ENCODE measurements at regions not wholly inside any gene's neighbourhood (a gene's known extent, or its start where the extent isn't known, plus 50 kb on each side); places are given as distances from the start of the nearest gene placed in this dataset.
"Not testable (repeated sequence)": the region's sequence is repeated elsewhere in the genome, so short reads cannot be mapped to it uniquely, and the experiment has no call there.

DNA sequence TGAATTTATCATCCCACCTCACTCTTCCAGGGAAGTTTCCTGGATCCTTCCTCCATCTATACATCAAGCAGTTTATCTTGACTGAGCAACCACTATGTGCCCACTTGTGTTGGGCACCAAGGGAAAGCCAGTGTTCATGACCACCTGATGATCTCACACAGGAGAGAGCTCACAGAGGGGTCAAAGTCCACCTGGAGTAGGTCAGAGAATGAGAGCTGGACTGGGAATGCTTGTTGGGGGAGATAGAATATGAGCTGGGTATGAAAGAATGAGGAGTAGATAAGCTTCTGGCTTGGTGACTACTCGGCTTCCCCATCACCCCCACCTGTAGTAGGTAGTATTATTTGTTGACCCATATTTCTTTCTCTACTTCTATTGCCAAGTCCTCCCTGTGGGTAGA is 72.2 kb upstream of the CYRIA start:
- intact Hi-C loops (cut with micrococcal nuclease) = no loop called here
- H3K36me3 ChIP-seq (ENCODE audit: control insufficient read depth in 2 of 3, insufficient read depth in 3 of 3, low read length in 3 of 3) = no peaks in the 10 kb centered on the region
- H3K27ac ChIP-seq (ENCODE audit: low read depth, low read length) = no peak overlapping the region
- H3K4me3 ChIP-seq (ENCODE audit: low read length) = no peak overlapping the region
- no peak for ATAC-seq
- Mint-ChIP-seq H3K27me3 (peaks cover 2 to 18% (median 6%) of the 10 kb centered on the region in 5 donors), H3K36me3 (no peaks in the 10 kb centered on the region), H3K9me3 (no peaks in the 10 kb centered on the region), H3K4me1 (peaks cover 0 to 2% (median 0%) of the 10 kb centered on the region in 7 donors), H3K4me3 (no peak overlapping the region), H3K27ac (no peak overlapping the region)
- no peaks in the 10 kb centered on the region for H3K4me1 ChIP-seq (ENCODE audit: control insufficient read depth in 2 of 2, insufficient read depth in 2 of 2, low read length in 2 of 2)
- ChIA-PET CTCF (interaction anchor here (1.0 kb wide), 1 partner anchor 10 kb away, joined by 3 read pairs; no protein-coding TSS in a partner anchor), POLR2A (no interaction called here)
- no peaks in the 10 kb centered on the region for H3K27me3 ChIP-seq (ENCODE audit: control insufficient read depth in 2 of 2, insufficient read depth in 2 of 2, low read length in 2 of 2)
- DNase-seq = no peak
- no peaks in the 10 kb centered on the region for H3K9me3 ChIP-seq (ENCODE audit: control insufficient read depth in 2 of 3, low read length in 3 of 3)

GRCh38 chr2:16736633-16737032 is 71.0 kb upstream of the CYRIA start:
- H3K36me3 ChIP-seq (ENCODE audit: control insufficient read depth in 2 of 3, insufficient read depth in 3 of 3, low read length in 3 of 3) = no peaks in the 10 kb centered on the region
- intact Hi-C loops (cut with micrococcal nuclease) = no loop called here
- Mint-ChIP-seq H3K4me1 (peaks cover 0 to 2% (median 0%) of the 10 kb centered on the region in 7 donors), H3K9me3 (no peaks in the 10 kb centered on the region), H3K27ac (no peak overlapping the region), H3K4me3 (no peak overlapping the region), H3K36me3 (no peaks in the 10 kb centered on the region), H3K27me3 (peaks cover 2 to 17% (median 10%) of the 10 kb centered on the region in 5 donors)
- no peaks in the 10 kb centered on the region for H3K9me3 ChIP-seq (ENCODE audit: control insufficient read depth in 2 of 3, low read length in 3 of 3)
- ATAC-seq = no peak
- H3K27me3 ChIP-seq (ENCODE audit: control insufficient read depth in 2 of 2, insufficient read depth in 2 of 2, low read length in 2 of 2) = no peaks in the 10 kb centered on the region
- no peak overlapping the region for H3K4me3 ChIP-seq (ENCODE audit: low read length)
- H3K27ac ChIP-seq (ENCODE audit: low read depth, low read length) = no peak overlapping the region
- no peaks in the 10 kb centered on the region for H3K4me1 ChIP-seq (ENCODE audit: control insufficient read depth in 2 of 2, insufficient read depth in 2 of 2, low read length in 2 of 2)
- no peak for DNase-seq
- ChIA-PET CTCF (no interaction called here), POLR2A (no interaction called here)

DNA sequence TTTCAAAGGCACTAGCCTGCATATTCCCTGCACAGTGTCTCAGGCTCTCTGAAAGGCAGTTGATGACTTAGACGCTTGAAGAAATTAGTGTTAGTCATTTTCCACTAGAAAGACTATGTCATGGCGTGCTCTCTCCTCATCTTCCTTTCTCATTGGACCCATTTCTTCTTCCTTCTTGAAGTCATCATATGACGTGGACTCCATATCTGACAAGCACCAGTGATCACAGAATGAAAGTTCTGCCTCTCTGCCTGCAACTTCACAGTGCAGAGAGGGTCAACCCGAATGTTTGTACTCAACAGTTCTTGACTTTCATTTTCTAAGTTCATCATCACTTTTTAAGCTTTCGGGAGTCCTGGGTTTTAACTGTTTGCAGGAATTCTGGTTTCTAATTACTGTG is 63.7 kb upstream of the CYRIA start:
- H3K4me1 ChIP-seq (ENCODE audit: control insufficient read depth in 2 of 2, insufficient read depth in 2 of 2, low read length in 2 of 2) = no peaks in the 10 kb centered on the region
- ATAC-seq (no peak), DNase-seq (no peak)
- peaks cover 0 to 9% (median 0%) of the 10 kb centered on the region in 7 donors for H3K4me1 Mint-ChIP-seq
- H3K27ac Mint-ChIP-seq = no peak overlapping the region
- H3K4me3 Mint-ChIP-seq = peak overlapping the region in 1 of 10 donors; percentile 58
- ChIA-PET POLR2A (no interaction called here), CTCF (no interaction called here)
- no peaks in the 10 kb centered on the region for H3K36me3 ChIP-seq (ENCODE audit: control insufficient read depth in 2 of 3, insufficient read depth in 3 of 3, low read length in 3 of 3)
- H3K27me3 Mint-ChIP-seq = peaks cover 0 to 26% (median 13%) of the 10 kb centered on the region in 5 donors
- no peaks in the 10 kb centered on the region for H3K27me3 ChIP-seq (ENCODE audit: control insufficient read depth in 2 of 2, insufficient read depth in 2 of 2, low read length in 2 of 2)
- intact Hi-C loops (cut with micrococcal nuclease) = no loop called here
- H3K36me3 Mint-ChIP-seq = no peaks in the 10 kb centered on the region
- no peak overlapping the region for H3K4me3 ChIP-seq (ENCODE audit: low read length)
- H3K9me3 ChIP-seq (ENCODE audit: control insufficient read depth in 2 of 3, low read length in 3 of 3) = no peaks in the 10 kb centered on the region
- H3K27ac ChIP-seq (ENCODE audit: low read depth, low read length) = no peak overlapping the region
- H3K9me3 Mint-ChIP-seq = peaks cover 0 to 5% (median 0%) of the 10 kb centered on the region in 11 donors

GRCh38 chr2:16728351-16729136 is 62.9 kb upstream of the CYRIA start:
- Mint-ChIP-seq H3K36me3 (no peaks in the 10 kb centered on the region), H3K4me3 (no peak overlapping the region), H3K4me1 (peaks cover 0 to 9% (median 0%) of the 10 kb centered on the region in 7 donors), H3K9me3 (peaks cover 0 to 5% (median 0%) of the 10 kb centered on the region in 11 donors), H3K27ac (no peak overlapping the region), H3K27me3 (peaks cover 0 to 31% (median 16%) of the 10 kb centered on the region in 5 donors)
- H3K36me3 ChIP-seq (ENCODE audit: control insufficient read depth in 2 of 3, insufficient read depth in 3 of 3, low read length in 3 of 3) = no peaks in the 10 kb centered on the region
- no peaks in the 10 kb centered on the region for H3K27me3 ChIP-seq (ENCODE audit: control insufficient read depth in 2 of 2, insufficient read depth in 2 of 2, low read length in 2 of 2)
- no peaks in the 10 kb centered on the region for H3K9me3 ChIP-seq (ENCODE audit: control insufficient read depth in 2 of 3, low read length in 3 of 3)
- H3K4me1 ChIP-seq (ENCODE audit: control insufficient read depth in 2 of 2, insufficient read depth in 2 of 2, low read length in 2 of 2) = no peaks in the 10 kb centered on the region
- intact Hi-C loops (cut with micrococcal nuclease) = no loop called here
- ATAC-seq = no peak
- POLR2A ChIA-PET = no interaction called here
- no peak overlapping the region for H3K27ac ChIP-seq (ENCODE audit: low read depth, low read length)
- no peak for DNase-seq
- H3K4me3 ChIP-seq (ENCODE audit: low read length) = no peak overlapping the region
- CTCF ChIA-PET = no interaction called here

DNA sequence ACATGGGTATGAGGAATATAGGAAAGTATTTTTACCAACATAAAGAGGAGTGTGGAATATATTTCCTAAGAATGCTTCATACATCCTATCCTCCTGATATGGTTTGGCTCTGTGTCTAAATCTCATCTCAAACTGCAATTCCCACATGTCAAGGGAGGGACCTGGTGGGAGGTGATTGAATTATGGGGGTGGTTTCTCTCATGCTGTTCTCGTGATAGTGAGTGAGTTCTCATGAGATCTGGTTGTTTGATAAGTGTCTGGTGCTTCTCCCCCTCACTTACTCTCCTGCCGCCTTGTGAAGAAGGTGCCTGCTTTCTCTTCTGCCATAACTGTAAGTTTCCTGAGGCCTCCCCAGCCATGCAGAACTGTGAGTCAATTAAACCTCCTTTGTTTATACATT is 62.2 kb upstream of the CYRIA start:
- H3K36me3 ChIP-seq (ENCODE audit: control insufficient read depth in 2 of 3, insufficient read depth in 3 of 3, low read length in 3 of 3); H3K4me1 ChIP-seq (ENCODE audit: control insufficient read depth in 2 of 2, insufficient read depth in 2 of 2, low read length in 2 of 2); DNase-seq; ATAC-seq; H3K36me3 Mint-ChIP-seq; H3K9me3 Mint-ChIP-seq; H3K4me3 Mint-ChIP-seq; H3K27me3 ChIP-seq (ENCODE audit: control insufficient read depth in 2 of 2, insufficient read depth in 2 of 2, low read length in 2 of 2); intact Hi-C loops (cut with micrococcal nuclease); H3K4me3 ChIP-seq (ENCODE audit: low read length); H3K9me3 ChIP-seq (ENCODE audit: control insufficient read depth in 2 of 3, low read length in 3 of 3); H3K27ac ChIP-seq (ENCODE audit: low read depth, low read length); POLR2A ChIA-PET; H3K4me1 Mint-ChIP-seq; H3K27ac Mint-ChIP-seq: not testable (repeated sequence)
- CTCF ChIA-PET = interaction anchor here (0.6 kb wide), 1 partner anchor 10 kb away, joined by 3 read pairs; no protein-coding TSS in a partner anchor
- H3K27me3 Mint-ChIP-seq = peaks cover 0 to 31% (median 14%) of the 10 kb centered on the region in 5 donors

DNA sequence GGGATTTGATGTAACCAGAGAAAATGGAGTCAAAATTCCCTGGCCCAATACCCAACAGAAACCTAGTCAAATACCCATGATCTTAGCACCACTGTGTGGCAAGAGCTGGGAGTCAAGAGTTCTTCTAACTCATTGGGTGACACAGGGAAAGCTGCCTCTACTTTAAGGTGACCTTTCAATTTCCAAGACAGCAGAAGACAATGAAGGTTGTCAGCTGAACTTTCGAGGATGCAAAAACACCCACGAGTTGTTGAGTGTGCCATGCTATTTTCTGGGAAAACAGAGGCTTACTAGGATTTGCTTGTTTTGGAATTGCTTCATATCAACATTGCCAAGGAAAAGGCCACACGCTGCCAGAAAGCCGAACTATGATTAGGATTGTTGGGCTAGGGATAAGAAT is 61.6 kb upstream of the CYRIA start:
- no peak for ATAC-seq
- no peaks in the 10 kb centered on the region for H3K27me3 ChIP-seq (ENCODE audit: control insufficient read depth in 2 of 2, insufficient read depth in 2 of 2, low read length in 2 of 2)
- Mint-ChIP-seq H3K36me3 (no peaks in the 10 kb centered on the region), H3K27me3 (peaks cover 0 to 31% (median 14%) of the 10 kb centered on the region in 5 donors), H3K4me1 (peaks cover 0 to 9% (median 0%) of the 10 kb centered on the region in 7 donors), H3K9me3 (peaks cover 0 to 5% (median 0%) of the 10 kb centered on the region in 11 donors), H3K27ac (no peak overlapping the region), H3K4me3 (no peak overlapping the region)
- H3K9me3 ChIP-seq (ENCODE audit: control insufficient read depth in 2 of 3, low read length in 3 of 3) = no peaks in the 10 kb centered on the region
- ChIA-PET POLR2A (no interaction called here), CTCF (interaction anchor here (0.6 kb wide), 1 partner anchor 10 kb away, joined by 3 read pairs; no protein-coding TSS in a partner anchor)
- no peak for DNase-seq
- H3K4me3 ChIP-seq (ENCODE audit: low read length) = no peak overlapping the region
- intact Hi-C loops (cut with micrococcal nuclease) = no loop called here
- no peaks in the 10 kb centered on the region for H3K36me3 ChIP-seq (ENCODE audit: control insufficient read depth in 2 of 3, insufficient read depth in 3 of 3, low read length in 3 of 3)
- H3K4me1 ChIP-seq (ENCODE audit: control insufficient read depth in 2 of 2, insufficient read depth in 2 of 2, low read length in 2 of 2) = no peaks in the 10 kb centered on the region
- H3K27ac ChIP-seq (ENCODE audit: low read depth, low read length) = no peak overlapping the region

DNA sequence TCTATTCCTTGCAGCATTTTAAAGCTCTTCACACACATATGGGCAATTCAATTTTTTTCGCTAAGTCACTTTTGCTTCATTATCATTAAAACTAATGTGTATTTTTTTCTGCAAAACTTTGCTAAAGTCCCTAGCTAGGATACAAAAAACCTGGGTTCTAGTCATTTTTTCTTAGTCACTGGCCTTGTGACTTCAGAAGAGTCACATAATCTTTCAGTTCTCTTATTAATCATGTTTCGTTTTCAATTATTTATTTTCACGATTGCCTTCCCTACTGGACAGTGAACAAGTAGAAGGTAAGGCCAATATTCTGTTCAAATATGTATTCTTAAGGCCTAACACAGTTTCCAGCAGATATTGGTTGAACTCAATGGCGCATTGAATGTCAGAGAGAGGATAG is 60.9 kb upstream of the CYRIA start:
- DNase-seq = no peak
- no peak overlapping the region for H3K27ac ChIP-seq (ENCODE audit: low read depth, low read length)
- Mint-ChIP-seq H3K4me1 (peaks cover 0 to 9% (median 0%) of the 10 kb centered on the region in 7 donors), H3K27me3 (peaks cover 0 to 25% (median 16%) of the 10 kb centered on the region in 5 donors), H3K36me3 (no peaks in the 10 kb centered on the region), H3K4me3 (no peak overlapping the region), H3K27ac (no peak overlapping the region), H3K9me3 (peaks cover 0 to 5% (median 0%) of the 10 kb centered on the region in 11 donors)
- no peaks in the 10 kb centered on the region for H3K4me1 ChIP-seq (ENCODE audit: control insufficient read depth in 2 of 2, insufficient read depth in 2 of 2, low read length in 2 of 2)
- no peak overlapping the region for H3K4me3 ChIP-seq (ENCODE audit: low read length)
- POLR2A ChIA-PET = no interaction called here
- CTCF ChIA-PET = no interaction called here
- no peaks in the 10 kb centered on the region for H3K9me3 ChIP-seq (ENCODE audit: control insufficient read depth in 2 of 3, low read length in 3 of 3)
- intact Hi-C loops (cut with micrococcal nuclease) = no loop called here
- H3K27me3 ChIP-seq (ENCODE audit: control insufficient read depth in 2 of 2, insufficient read depth in 2 of 2, low read length in 2 of 2) = no peaks in the 10 kb centered on the region
- no peak for ATAC-seq
- no peaks in the 10 kb centered on the region for H3K36me3 ChIP-seq (ENCODE audit: control insufficient read depth in 2 of 3, insufficient read depth in 3 of 3, low read length in 3 of 3)

Measured in naive thymus-derived CD4-positive, alpha-beta T cell (primary cell).